HG03095 (cell line): ENCODE measurements at regions not wholly inside any gene's neighbourhood (a gene's known extent, or its start where the extent isn't known, plus 50 kb on each side); places are given as distances from the start of the nearest gene placed in this dataset.

Source experiments
- ATAC-seq: cut with Tn5 transposase; IDR thresholded peaks from one replicate; pipeline ENCODE4 v1.9.1; 2021; ENCODE audit warnings: moderate library complexity; ENCODE audit not compliant: unreplicated experiment

- ATAC-seq, result no peak
Observed at GRCh38 chr12:88782351-88782750, 202.1 kb upstream of the KITLG start.

- no peak for ATAC-seq
Observed at GRCh38 chr12:88781909-88782308, 201.6 kb upstream of the KITLG start.

- no peak for ATAC-seq
Observed at GRCh38 chr12:88778064-88778463, 197.8 kb upstream of the KITLG start.

- no peak for ATAC-seq
Observed at GRCh38 chr12:88775742-88776151, 195.5 kb upstream of the KITLG start.

DNA sequence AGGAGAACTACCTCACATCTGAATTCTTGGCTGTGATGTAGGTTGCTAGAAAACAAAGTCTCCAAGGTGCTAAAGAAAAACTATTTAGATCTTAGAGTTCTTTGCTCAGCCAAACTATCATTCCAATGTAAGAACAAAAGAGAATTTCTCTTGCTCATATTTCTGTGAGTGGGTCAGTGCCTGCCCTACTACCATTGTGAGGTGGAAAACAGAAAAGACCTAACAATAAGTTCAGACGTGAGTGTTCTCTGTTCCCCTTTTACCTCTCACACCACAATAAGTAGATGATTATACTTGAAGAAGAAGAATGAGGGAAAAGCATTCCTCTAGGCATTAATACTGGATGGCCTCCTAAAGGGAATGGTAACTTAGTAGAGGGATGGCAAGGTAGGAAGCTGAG lies 187.4 kb upstream of the KITLG start:
- ATAC-seq, result no peak

- no peak for ATAC-seq
Observed at GRCh38 chr12:88764781-88765480, 184.7 kb upstream of the KITLG start.

GRCh38 chr12:88763536-88764100 lies 183.3 kb upstream of the KITLG start:
- no peak for ATAC-seq

GRCh38 chr12:88758176-88758575 lies 177.9 kb upstream of the KITLG start:
- no peak for ATAC-seq

- no peak for ATAC-seq
Observed at GRCh38 chr12:88756917-88757316, 176.6 kb upstream of the KITLG start.

GRCh38 chr12:88756153-88756552 lies 175.9 kb upstream of the KITLG start:
- ATAC-seq, result no peak

GRCh38 chr12:88753707-88754106 lies 173.4 kb upstream of the KITLG start:
- ATAC-seq, result no peak

- ATAC-seq, result no peak
Observed at GRCh38 chr12:88753066-88753465, 172.8 kb upstream of the KITLG start.

DNA sequence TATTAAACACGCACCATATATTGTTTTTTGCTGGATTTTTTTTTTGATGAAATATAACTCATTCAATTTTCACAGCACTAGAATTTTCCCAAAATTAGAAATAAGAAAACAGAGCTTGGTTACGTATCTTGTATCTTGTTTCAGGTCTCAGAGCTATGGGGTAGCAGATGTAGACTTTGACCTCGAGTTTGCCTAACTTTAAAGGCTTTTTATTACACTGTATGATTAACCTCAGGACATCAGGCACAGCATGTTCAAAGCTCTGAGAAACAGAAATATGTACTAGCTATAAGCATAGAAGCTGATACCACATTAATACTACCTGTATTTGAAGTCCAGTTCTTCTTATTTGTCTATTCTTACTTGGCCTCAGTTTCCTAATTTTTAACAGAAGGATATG lies 171.9 kb upstream of the KITLG start:
- ATAC-seq, result no peak

GRCh38 chr12:88750867-88751543 lies 170.7 kb upstream of the KITLG start:
- no peak for ATAC-seq

DNA sequence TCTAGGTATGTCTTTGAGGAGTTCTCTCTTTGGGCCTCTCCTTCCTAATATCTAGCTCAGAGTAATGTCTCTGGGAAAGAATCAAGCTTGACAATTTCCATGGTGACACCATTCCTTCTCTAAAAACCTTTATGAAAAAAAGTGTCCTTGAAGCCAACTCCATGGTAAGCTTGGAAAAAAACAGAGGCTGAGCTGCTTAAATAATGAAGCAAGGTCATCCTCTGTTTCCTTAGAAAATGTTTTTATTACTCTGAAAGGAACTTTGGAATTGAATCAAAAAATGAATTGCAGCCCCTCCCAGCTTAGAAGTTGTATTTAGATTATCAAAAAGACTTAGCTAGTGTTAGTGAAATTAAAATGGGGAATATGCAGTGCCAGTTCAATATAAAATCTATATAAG lies 166.1 kb upstream of the KITLG start:
- no peak for ATAC-seq

GRCh38 chr12:88743946-88744685 lies 163.8 kb upstream of the KITLG start:
- no peak for ATAC-seq

DNA sequence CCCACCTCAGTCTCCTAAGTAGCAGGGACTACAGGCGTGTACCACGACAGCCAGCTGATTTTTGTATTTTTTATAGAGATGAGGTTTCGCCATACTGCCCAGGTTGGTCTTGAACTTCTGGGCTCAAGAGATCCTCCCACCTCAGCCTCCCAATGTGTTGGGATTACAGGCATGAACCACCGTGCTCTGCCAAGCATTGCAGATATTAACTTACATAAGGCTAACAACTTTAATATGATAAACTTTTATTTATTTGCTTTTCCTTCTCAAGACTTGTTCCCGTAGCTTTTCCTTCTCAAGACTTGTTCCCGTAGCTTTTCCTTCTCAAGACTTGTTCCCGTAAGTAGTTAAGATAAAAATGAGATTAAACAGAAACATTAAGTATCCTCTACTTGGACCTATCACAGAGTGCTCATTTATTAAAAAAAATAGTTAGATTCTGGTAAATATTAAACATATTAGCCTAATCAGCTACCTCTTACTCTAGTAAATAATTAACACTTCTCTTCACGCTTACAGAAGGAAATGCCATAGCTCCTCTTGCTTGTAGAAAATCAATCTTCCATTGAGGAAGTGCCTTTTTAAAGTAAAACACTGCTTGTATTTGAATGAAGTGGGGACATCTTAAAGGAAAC lies 157.7 kb upstream of the KITLG start:
- ATAC-seq, result no peak

GRCh38 chr12:88736031-88736430 lies 155.8 kb upstream of the KITLG start:
- no peak for ATAC-seq

- ATAC-seq, result no peak
Observed at GRCh38 chr12:88733008-88733407, 152.7 kb upstream of the KITLG start.

DNA sequence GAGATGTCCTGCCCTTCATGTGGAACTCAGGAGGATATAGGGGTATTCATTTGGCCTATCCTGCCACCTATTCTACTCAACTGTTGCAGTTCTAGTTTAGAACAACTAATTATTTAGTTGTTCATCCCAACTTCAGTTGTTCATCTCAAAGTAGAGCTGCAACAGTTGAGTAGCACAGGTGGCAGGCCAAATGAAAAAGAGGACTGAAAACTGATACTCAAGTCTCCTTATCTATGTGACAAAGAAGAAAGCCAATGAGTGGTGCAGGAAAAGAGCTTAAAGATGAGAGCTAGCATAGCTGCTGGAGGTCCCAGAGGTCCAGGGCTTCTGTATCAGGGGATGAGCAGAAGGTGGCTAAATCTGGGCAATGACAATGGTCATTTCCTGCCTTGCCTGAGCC lies 148.9 kb upstream of the KITLG start:
- ATAC-seq, result no peak
